ENCODE measurements at regions not wholly inside any gene's neighbourhood (a gene's known extent, or its start where the extent isn't known, plus 50 kb on each side); places are given as distances from the start of the nearest gene placed in this dataset.

DNA sequence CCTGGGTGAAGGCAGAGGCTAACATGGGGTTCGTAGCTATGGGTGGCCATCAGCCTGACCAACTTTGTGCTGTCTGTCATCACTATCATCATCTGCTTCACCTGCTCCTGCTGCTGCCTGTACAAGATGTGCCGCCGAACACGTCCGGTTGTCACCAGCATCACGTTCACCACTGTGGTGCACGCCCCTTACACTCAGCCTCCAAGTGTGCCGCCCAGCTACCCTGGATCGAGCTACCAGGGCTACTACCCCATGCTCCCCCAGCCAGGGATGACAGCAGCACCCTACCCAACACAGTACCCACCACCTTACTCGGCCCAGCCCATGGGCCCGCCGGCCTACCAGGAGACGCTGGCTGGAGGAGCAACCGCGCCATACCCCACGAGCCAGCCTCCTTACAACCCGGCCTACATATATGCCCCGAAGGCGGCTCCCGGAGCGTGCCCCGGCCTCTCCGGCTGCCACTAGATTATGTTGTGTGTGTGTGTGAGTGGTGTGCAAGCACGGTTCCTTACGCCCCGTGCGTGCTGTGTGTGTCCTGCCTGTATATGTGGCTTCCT lies 213.4 kb upstream of the XIST start:
- TF ChIP-seq CTCF (IDR thresholded peaks at IDR 0.05) (no peak), POLR2A (IDR thresholded peaks at IDR 0.05) (no peak)
